NCI-H2107 (cell line): ENCODE measurements at regions not wholly inside any gene's neighbourhood (a gene's known extent, or its start where the extent isn't known, plus 50 kb on each side); places are given as distances from the start of the nearest gene placed in this dataset.
"Not testable (repeated sequence)": the region's sequence is repeated elsewhere in the genome, so short reads cannot be mapped to it uniquely, and the experiment has no call there.

Experiments
- DNase-seq: peaks from one replicate; lab custom pipeline; 2025; lab: John Stamatoyannopoulos, UW

DNA sequence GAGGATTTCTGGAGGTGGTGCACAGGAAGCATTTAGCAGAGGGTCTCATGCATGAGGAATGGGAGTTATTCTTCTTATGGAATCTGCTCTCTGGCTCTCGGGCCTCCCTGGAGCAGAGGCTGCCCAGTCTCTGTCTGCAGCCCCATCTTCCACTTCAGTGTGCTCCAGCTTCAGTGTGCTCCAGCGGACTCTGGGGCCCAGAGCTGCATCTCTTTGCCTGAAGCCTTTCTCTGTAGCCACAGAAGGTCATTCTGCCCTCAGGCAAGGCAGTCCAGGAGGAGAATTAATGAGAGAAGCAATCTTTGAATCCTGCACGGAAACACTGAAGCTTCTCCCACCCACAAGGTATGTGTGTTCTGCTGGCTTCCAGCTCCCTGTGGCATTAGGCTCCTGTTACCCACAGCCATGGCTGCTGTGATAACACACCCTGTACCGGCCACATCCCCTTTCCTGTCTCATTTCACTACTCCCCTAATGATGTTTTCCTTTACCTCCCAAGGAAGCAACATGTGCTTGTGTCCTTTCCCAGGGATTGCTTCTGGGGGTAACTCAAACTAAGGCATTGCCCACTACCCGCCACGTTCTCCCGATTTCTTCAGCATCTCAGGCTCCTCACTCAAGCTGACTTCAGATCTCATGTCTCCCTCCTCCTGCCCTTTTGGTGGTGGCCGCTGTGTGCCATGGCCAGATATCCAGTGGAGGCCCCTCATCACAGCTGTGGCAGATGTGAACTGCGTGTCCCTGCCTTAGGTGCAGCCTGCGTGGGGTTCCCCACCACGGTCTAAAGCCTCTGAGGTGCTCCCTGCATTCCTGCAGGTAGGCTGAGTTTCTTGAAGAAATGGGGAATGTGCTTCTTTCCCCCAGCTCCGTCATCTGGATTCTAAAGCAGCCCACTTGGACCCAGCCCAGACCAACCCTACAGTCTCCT is 181.2 kb upstream of the GALNT2 start:
- DNase-seq = no peak

DNA sequence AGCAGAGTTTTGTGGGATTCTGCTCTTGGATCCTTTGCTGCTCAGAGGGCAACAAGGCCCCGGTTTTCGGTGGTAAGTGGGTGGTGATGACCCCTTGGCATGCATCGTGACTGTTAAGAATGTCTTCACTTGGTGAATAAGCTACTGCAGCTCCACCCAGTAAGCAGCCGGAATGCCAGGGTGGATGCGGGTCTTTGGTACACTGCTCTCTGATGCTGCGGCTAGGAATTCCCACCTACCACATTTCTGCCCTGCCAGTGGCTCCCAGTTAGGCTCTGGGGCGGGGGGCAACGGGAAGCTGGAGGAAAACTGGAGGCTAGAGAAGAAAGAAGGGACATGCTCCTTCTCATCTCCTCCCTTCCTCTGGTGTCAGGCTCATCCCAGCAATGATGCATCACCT is 180.4 kb upstream of the GALNT2 start:
- DNase-seq = no peak

GRCh38 chr1:229887043-229887822 is 179.8 kb upstream of the GALNT2 start:
- DNase-seq = no peak

DNA sequence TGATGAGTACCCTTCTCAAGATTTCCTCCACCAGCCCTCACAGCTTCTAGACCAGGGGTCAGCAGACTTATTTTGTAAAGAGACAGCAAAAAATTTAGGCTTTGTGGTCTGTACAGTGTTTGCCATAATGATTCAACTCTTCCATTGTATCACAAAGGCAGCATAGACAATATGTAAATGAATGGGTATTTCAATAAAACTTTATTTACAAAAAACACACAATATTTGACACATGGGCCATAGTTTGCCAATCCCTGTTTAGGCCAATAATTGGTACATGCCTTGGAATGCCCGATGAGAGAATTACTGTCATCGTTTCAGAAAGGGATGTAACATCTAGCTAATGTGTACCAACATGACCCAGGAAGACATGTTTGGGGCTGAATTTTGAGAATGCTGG is 178.9 kb upstream of the GALNT2 start:
- no peak for DNase-seq

GRCh38 chr1:229888561-229889001 is 178.5 kb upstream of the GALNT2 start:
- DNase-seq = no peak

GRCh38 chr1:229889031-229889517 is 178.0 kb upstream of the GALNT2 start:
- DNase-seq = no peak

DNA sequence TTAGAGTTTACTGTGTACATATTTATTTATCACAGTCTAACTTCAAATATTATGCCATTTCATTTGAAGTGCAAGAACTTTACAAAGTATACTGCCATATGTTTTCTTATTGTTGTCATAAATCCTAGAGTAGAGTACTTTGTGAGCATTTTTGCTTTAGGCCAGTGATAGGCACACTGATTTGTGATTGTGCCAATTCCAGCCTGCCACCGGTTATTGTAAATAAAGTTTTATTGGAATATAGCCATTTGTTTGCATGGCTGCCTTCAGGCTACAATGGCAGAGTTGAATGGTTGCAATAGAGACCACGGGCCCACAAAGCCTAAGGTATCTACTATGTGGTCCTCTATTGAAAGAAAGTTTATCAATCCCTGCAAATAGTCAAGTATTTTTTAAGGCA is 175.8 kb upstream of the GALNT2 start:
- no peak for DNase-seq

DNA sequence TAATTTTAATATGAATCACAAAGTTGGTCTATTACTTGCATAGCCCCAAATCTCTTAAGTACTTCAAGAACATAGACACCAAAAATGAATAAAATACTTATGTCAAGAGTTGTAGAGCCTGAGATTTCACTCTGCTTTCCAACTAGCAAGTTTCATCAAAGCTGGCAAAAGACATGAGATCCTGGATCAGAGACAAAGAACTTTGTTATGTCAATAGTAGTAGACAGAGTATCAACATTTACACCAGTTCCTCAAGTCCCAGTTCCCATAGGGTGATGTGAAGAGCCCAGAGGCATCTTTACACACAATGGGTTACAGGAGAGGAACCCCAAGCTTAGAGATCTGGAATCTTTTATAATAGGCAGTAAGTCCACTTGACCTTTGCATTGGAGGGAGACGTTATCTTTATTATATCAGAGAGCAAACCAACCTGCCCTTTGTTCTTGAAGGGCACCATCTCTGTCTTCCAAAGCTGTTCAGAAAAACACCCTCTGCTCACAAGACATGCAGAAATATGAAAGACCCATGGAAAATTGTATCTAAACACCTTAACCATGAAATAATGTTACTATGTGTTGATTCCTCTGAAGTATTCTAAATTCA is 174.4 kb upstream of the GALNT2 start:
- no peak for DNase-seq

GRCh38 chr1:229893762-229894444 is 173.1 kb upstream of the GALNT2 start:
- no peak for DNase-seq

DNA sequence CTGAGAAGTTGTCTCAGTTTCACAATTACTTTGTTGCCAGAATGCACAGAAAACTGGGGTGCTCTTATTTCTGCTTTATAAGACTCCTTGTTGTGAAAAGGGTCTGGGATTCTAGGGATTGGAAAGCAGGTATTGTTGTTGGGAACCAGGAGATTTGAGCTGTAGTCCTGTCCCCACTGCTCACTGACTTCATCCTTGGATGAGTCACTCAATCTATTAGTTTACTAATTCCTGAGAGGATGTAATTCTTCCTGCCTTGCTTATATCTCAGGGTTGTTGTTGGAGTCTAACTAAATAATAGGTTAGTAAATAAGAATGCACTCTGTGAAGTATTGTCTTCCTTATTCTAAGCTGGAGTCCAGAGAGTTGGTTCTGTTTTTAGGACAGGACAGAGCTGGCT is 172.5 kb upstream of the GALNT2 start:
- DNase-seq = no peak

GRCh38 chr1:229895605-229896004 is 171.4 kb upstream of the GALNT2 start:
- DNase-seq = no peak

GRCh38 chr1:229896306-229896705 is 170.7 kb upstream of the GALNT2 start:
- no peak for DNase-seq

DNA sequence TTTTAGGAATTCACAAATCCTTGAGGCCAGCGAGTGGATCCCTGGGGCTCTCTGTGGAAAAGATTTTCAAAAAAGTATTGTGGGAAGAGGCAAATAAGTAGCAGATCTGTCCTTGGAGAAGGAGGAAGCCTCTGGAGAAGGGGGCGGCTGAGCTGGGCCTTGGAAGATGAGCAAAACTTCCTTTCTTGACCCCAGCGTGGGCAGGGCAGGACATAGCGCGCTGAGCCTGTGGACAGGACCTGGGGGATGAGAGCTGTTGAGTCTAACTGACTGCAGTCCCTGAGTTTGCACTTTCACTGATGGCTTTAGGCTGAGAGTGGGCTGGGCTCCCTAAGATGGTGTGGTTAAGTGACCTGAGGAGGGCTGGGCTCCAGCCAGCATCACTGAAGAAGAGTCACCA is 170.2 kb upstream of the GALNT2 start:
- DNase-seq = no peak

GRCh38 chr1:229897501-229897900 is 169.5 kb upstream of the GALNT2 start:
- DNase-seq = no peak

GRCh38 chr1:229900220-229900619 is 166.8 kb upstream of the GALNT2 start:
- DNase-seq = no peak

- no peak for DNase-seq
These were observed 161.9 kb upstream of the GALNT2 start for GRCh38 chr1:229905031-229905545.

GRCh38 chr1:229905652-229906051 is 161.4 kb upstream of the GALNT2 start:
- DNase-seq = no peak

DNA sequence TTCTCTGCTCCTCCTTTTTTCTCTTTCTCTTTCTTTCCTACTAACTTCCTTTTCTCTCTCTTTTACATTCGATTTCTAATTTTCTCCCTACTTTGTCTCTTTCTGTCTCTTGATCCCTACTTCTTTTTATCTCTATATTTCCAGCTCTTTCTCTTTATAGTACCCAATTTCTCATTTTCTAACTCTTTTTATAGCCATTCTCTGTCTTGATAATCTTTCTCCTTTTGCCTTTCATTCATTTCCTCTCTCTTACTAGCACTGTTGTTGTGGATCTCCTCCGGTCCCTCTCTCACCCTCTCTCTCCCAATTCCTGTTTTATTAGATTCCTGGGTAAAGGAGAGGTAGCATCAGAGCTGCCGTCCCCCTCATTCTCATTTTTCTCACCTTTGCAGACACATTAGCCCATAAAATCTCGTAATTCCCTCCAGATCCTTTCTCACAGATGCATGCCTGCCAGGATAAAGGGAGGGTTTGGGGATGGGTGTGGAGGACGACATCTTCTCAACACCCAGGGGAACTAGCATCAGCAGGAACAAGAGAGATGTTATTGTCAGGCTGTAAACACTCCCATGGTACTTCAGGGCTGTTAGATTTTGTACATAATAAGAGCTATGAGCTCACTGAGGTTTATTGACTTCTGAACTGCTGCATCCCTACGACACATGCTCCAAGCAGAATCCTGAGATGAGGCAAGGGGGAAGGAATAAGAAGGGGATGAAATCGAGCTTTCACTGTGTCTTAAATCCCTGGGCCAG is 159.0 kb upstream of the GALNT2 start:
- DNase-seq = no peak

DNA sequence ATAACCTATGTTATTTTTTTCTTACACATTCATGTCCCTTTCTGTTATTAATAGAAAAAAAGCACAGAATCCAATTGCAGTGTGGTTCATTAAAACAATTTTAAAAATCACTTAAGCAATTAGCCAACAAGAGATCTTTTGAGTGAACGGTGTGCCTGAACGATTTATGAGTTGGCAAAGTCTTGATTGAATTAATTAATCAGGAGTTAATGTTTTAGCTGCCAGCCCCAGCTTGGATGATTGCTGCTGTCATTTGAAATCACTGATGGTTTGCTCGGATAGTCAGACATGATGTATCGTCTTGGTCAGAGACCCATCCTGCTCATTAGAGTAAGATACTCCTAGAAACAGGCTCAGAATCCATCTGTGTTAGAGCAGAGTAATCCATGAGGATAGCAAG is 158.3 kb upstream of the GALNT2 start:
- no peak for DNase-seq

- DNase-seq = no peak
These were observed 153.5 kb upstream of the GALNT2 start for GRCh38 chr1:229913489-229913888.

DNA sequence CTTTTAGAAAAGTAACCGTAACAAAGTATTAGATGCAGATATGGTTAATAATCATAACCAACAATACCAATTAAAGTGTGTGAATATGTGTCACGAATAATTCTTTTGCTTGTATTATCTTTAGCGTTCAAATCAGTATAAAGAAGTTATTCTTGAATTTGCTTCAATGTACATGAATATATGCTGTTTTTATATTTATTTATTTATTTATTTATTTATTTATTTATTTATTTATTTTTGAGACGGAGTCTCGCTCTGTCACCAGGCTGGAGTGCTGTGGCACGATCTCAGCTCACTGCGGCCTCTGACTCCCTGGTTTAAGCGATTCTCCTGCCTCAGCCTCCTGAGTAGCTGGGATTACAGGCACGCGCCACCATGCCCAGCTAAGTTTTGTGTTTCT is 147.6 kb upstream of the GALNT2 start:
- DNase-seq = not testable (repeated sequence)
